Neural cell (in vitro differentiated cells): ENCODE measurements at regions not wholly inside any gene's neighbourhood (a gene's known extent, or its start where the extent isn't known, plus 50 kb on each side); places are given as distances from the start of the nearest gene placed in this dataset.

Experiments
- H2AFZ ChIP-seq: fragments of 200-600, 300-800 bp; sonication (generic), shearing (Covaris generic); 2 replicates; pipeline ENCODE4 v1.6.0; 2014; ENCODE audit warnings: low read depth, mild to moderate bottlenecking, antibody characterized with exemption, low read length, moderate library complexity
- H3F3A ChIP-seq: fragments of 200-600 bp; shearing (Covaris generic); 2 replicates; pipeline ENCODE4 v1.6.1; 2016; ENCODE audit warnings: mild to moderate bottlenecking, moderate library complexity, mixed read lengths, antibody characterized with exemption, low read length; ENCODE audit not compliant: insufficient read depth, poor library complexity, severe bottlenecking
- H3K27ac ChIP-seq: fragments of 200-600, 300-800 bp; sonication (generic), shearing (Covaris generic); 2 replicates; pipeline ENCODE4 v1.5.1; 2014; ENCODE audit warnings: mild to moderate bottlenecking, low read length, moderate library complexity
- H3K27me3 ChIP-seq: fragments of 300-800, 200-600 bp; sonication (generic), shearing (Covaris generic); 2 replicates; pipeline ENCODE4 v1.6.0; 2014; ENCODE audit warnings: mild to moderate bottlenecking, low read depth, low read length, moderate library complexity; ENCODE audit not compliant: insufficient read depth
- H3K36me3 ChIP-seq: fragments of 300-800, 200-600 bp; sonication (generic), shearing (Covaris generic); 2 replicates; pipeline ENCODE4 v1.5.1; 2014; ENCODE audit warnings: mild to moderate bottlenecking, antibody characterized with exemption, low read length, moderate library complexity; ENCODE audit not compliant: insufficient read depth
- H3K4me2 ChIP-seq: fragments of 300-800, 200-600 bp; sonication (generic), shearing (Covaris generic); 2 replicates; pipeline ENCODE4 v1.6.0; 2014; ENCODE audit warnings: mild to moderate bottlenecking, low read length
- H3K4me3 ChIP-seq: fragments of 300-800, 200-600 bp; sonication (generic), shearing (Covaris generic); 2 replicates; pipeline ENCODE4 v1.5.1; 2014; ENCODE audit warnings: mild to moderate bottlenecking, low read length, moderate library complexity
- H3K79me2 ChIP-seq: fragments of 200-600 bp; shearing (Covaris generic); replicated peaks from 2 replicates; pipeline ENCODE4 v1.6.0; 2014; ENCODE audit warnings: mild to moderate bottlenecking, low read length, moderate library complexity; ENCODE audit not compliant: insufficient read depth
- H3K9ac ChIP-seq: fragments of 300-800, 200-600 bp; sonication (generic), shearing (Covaris generic); 2 replicates; pipeline ENCODE4 v1.6.1; 2016; ENCODE audit warnings: mild to moderate bottlenecking, low read length, mixed read lengths
- H3K9me2 ChIP-seq: fragments of 200-600 bp; shearing (Covaris generic); 2 replicates; pipeline ENCODE4 v1.6.1; 2016; ENCODE audit warnings: mild to moderate bottlenecking, low read length, mixed read lengths; ENCODE audit not compliant: insufficient read depth
- H3K9me3 ChIP-seq: fragments of 200-600, 300-800 bp; sonication (generic), shearing (Covaris generic); 2 replicates; pipeline ENCODE4 v1.6.1; 2016; ENCODE audit warnings: mild to moderate bottlenecking, mixed run types, low read length, moderate library complexity, mixed read lengths
- H4K20me1 ChIP-seq: fragments of 200-600 bp; shearing (Covaris generic); 2 replicates; pipeline ENCODE4 v1.6.1; 2016; ENCODE audit warnings: mild to moderate bottlenecking, mixed run types; ENCODE audit not compliant: insufficient read depth
- EP300 ChIP-seq: fragments of 450-650 bp; conservative IDR thresholded peaks from 2 replicates; pipeline ENCODE4 v1.6.1; 2014; ENCODE audit warnings: antibody characterized with exemption, mild to moderate bottlenecking, moderate library complexity; ENCODE audit not compliant: poor library complexity, severe bottlenecking
- EZH2 ChIP-seq: fragments of 200-600, 300-800 bp; shearing (Covaris generic), sonication (generic); IDR thresholded peaks from 2 replicates; pipeline ENCODE4 v1.6.1; 2014; ENCODE audit warnings: antibody characterized with exemption, low read length, borderline replicate concordance, mild to moderate bottlenecking; ENCODE audit not compliant: insufficient read depth, poor library complexity, severe bottlenecking
- MXI1 ChIP-seq: fragments of 450-650 bp; conservative IDR thresholded peaks from 2 replicates; pipeline ENCODE4 v1.6.1; 2014; ENCODE audit warnings: antibody characterized with exemption, mild to moderate bottlenecking; ENCODE audit not compliant: poor library complexity, severe bottlenecking
- POLR2AphosphoS5 ChIP-seq: IDR thresholded peaks from 2 replicates; pipeline ENCODE4 v1.6.1; 2012
- RAD21 ChIP-seq: fragments of 450-650 bp; conservative IDR thresholded peaks from 2 replicates; pipeline ENCODE4 v1.6.1; 2014; ENCODE audit warnings: antibody characterized with exemption, mild to moderate bottlenecking, moderate library complexity
- SMC3 ChIP-seq: fragments of 450-650 bp; conservative IDR thresholded peaks from 2 replicates; pipeline ENCODE4 v1.6.1; 2014; ENCODE audit warnings: antibody characterized with exemption, mild to moderate bottlenecking, moderate library complexity; ENCODE audit not compliant: poor library complexity
- TAF1 ChIP-seq: IDR thresholded peaks from 2 replicates; pipeline ENCODE4 v1.6.1; 2012; ENCODE audit warnings: low read depth
- TF ChIP-seq, protein P1 (sequence below): IDR thresholded peaks from 2 replicates; pipeline ENCODE4 v1.6.1; 2012; ENCODE audit warnings: borderline replicate concordance
- TF ChIP-seq, protein P2 (sequence below): fragments of 450-650 bp; IDR thresholded peaks from 2 replicates; pipeline ENCODE4 v1.5.1; 2014; ENCODE audit warnings: antibody characterized with exemption, mild to moderate bottlenecking, moderate library complexity; ENCODE audit not compliant: poor library complexity, severe bottlenecking

DNA sequence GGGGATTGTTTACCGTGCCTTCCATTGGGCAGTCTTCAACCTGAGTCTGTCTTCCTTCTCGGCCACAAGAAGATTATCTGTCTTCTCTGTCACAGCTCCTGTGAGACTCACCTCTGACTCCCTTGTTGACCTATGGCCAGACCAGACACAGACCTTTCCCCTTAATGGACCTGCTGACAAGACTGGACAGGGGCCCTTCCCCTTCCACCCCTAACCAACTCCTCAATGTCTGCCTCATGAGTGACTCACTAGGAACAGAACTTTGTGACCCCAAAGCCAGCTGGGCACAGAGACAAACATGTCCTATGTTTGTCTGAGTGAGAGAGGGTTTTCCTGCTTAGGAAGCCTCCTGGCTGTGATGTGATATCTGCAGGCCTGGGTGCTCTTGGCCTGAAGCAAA, 405.0 kb downstream of the BRD1 start:
- H3F3A ChIP-seq: no peaks in the 10 kb centered on the region

DNA sequence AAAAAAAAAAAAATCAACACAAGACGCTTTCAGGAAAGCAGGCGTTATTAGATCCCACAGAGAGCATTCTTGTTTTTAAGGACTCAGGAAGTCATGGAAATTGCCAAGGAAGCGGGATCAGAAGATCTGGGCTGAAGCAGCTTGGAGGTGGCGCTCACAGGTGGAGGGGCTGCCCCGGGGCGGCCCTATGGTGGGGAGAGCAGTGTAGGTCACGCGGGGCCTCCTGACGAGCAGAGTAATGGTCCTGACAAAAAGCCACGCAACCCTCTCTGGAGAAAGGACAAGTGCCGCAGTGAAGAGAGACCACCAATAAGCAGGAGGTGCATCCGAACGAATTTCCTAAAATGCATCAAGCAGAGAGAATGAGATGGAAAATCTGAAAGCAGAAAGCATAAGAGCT, 407.0 kb downstream of the BRD1 start:
- Histone ChIP-seq H3K9ac (no peak overlapping the region), H3K4me3 (no peak overlapping the region), H3K27me3 (no peaks in the 10 kb centered on the region), H4K20me1 (no peaks in the 10 kb centered on the region), H3K79me2 (no peaks in the 10 kb centered on the region), H2AFZ (no peak overlapping the region), H3K27ac (no peak overlapping the region), H3K9me2 (no peaks in the 10 kb centered on the region), H3K9me3 (no peaks in the 10 kb centered on the region), H3F3A (no peaks in the 10 kb centered on the region), H3K4me2 (no peak overlapping the region), H3K36me3 (no peaks in the 10 kb centered on the region)
- TF ChIP-seq, protein P1, sequence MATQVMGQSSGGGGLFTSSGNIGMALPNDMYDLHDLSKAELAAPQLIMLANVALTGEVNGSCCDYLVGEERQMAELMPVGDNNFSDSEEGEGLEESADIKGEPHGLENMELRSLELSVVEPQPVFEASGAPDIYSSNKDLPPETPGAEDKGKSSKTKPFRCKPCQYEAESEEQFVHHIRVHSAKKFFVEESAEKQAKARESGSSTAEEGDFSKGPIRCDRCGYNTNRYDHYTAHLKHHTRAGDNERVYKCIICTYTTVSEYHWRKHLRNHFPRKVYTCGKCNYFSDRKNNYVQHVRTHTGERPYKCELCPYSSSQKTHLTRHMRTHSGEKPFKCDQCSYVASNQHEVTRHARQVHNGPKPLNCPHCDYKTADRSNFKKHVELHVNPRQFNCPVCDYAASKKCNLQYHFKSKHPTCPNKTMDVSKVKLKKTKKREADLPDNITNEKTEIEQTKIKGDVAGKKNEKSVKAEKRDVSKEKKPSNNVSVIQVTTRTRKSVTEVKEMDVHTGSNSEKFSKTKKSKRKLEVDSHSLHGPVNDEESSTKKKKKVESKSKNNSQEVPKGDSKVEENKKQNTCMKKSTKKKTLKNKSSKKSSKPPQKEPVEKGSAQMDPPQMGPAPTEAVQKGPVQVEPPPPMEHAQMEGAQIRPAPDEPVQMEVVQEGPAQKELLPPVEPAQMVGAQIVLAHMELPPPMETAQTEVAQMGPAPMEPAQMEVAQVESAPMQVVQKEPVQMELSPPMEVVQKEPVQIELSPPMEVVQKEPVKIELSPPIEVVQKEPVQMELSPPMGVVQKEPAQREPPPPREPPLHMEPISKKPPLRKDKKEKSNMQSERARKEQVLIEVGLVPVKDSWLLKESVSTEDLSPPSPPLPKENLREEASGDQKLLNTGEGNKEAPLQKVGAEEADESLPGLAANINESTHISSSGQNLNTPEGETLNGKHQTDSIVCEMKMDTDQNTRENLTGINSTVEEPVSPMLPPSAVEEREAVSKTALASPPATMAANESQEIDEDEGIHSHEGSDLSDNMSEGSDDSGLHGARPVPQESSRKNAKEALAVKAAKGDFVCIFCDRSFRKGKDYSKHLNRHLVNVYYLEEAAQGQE: no peak
- TF ChIP-seq MXI1 (no peak), POLR2AphosphoS5 (no peak), SMC3 (no peak), EP300 (no peak), EZH2 (no peak), RAD21 (no peak), TAF1 (no peak)
- TF ChIP-seq, protein P2, sequence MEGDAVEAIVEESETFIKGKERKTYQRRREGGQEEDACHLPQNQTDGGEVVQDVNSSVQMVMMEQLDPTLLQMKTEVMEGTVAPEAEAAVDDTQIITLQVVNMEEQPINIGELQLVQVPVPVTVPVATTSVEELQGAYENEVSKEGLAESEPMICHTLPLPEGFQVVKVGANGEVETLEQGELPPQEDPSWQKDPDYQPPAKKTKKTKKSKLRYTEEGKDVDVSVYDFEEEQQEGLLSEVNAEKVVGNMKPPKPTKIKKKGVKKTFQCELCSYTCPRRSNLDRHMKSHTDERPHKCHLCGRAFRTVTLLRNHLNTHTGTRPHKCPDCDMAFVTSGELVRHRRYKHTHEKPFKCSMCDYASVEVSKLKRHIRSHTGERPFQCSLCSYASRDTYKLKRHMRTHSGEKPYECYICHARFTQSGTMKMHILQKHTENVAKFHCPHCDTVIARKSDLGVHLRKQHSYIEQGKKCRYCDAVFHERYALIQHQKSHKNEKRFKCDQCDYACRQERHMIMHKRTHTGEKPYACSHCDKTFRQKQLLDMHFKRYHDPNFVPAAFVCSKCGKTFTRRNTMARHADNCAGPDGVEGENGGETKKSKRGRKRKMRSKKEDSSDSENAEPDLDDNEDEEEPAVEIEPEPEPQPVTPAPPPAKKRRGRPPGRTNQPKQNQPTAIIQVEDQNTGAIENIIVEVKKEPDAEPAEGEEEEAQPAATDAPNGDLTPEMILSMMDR: no peak

More for the DNA sequence above, 405.0 kb downstream of the BRD1 start:
- H3K79me2 ChIP-seq: no peaks in the 10 kb centered on the region
- H3K9me2 ChIP-seq: no peaks in the 10 kb centered on the region
- H3K4me3 ChIP-seq: no peak overlapping the region
- H3K4me2 ChIP-seq: no peak overlapping the region
- H3K27me3 ChIP-seq: no peaks in the 10 kb centered on the region
- H3K27ac ChIP-seq: no peak overlapping the region
- no peaks in the 10 kb centered on the region for H3K36me3 ChIP-seq
- H2AFZ ChIP-seq: no peak overlapping the region
- H3K9me3 ChIP-seq: no peaks in the 10 kb centered on the region
- no peak overlapping the region for H3K9ac ChIP-seq
- H4K20me1 ChIP-seq: no peaks in the 10 kb centered on the region
- TF ChIP-seq RAD21: no peak
- TF ChIP-seq TAF1: no peak
- no peak for TF ChIP-seq EZH2
- TF ChIP-seq POLR2AphosphoS5: no peak
- TF ChIP-seq, protein P2: no peak
- no peak for TF ChIP-seq SMC3
- TF ChIP-seq EP300: no peak
